Chondrocyte (in vitro differentiated cells): ENCODE measurements at regions not wholly inside any gene's neighbourhood (a gene's known extent, or its start where the extent isn't known, plus 50 kb on each side); places are given as distances from the start of the nearest gene placed in this dataset.
"Not testable (repeated sequence)": the region's sequence is repeated elsewhere in the genome, so short reads cannot be mapped to it uniquely, and the experiment has no call there.

Experiments
- DNase-seq: peaks from one replicate; pipeline ENCODE4 v3.0.0; 2021; ENCODE audit warnings: mixed read lengths, low spot score
- H3K27ac Mint-ChIP-seq: one replicate; pipeline ENCODE4 v1.8.0; 2021; ENCODE audit warnings: mild to moderate bottlenecking, moderate library complexity, mixed read lengths; ENCODE audit not compliant: unreplicated experiment
- H3K27me3 Mint-ChIP-seq: 2 replicates; pipeline ENCODE4 v1.8.0; 2021; ENCODE audit warnings: low read depth, mixed read lengths
- H3K36me3 Mint-ChIP-seq: 2 replicates; pipeline ENCODE4 v1.8.0; 2021; ENCODE audit warnings: low read depth, mixed read lengths
- H3K4me1 Mint-ChIP-seq: 2 replicates; pipeline ENCODE4 v1.8.0; 2021; ENCODE audit warnings: low read depth, mild to moderate bottlenecking, mixed read lengths
- H3K4me3 Mint-ChIP-seq: one replicate; pipeline ENCODE4 v1.8.0; 2021; ENCODE audit warnings: mild to moderate bottlenecking, moderate library complexity, mixed read lengths; ENCODE audit not compliant: unreplicated experiment
- H3K9me3 Mint-ChIP-seq: 2 replicates; pipeline ENCODE4 v1.8.0; 2021; ENCODE audit warnings: low read depth, mixed read lengths
- TF ChIP-seq, protein P1 (sequence below): fragments of 200-600 bp; sonication (generic); IDR thresholded peaks from 2 replicates; pipeline ENCODE4 v1.5.0; 2021; ENCODE audit warnings: antibody characterized with exemption, mild to moderate bottlenecking, moderate library complexity

DNA sequence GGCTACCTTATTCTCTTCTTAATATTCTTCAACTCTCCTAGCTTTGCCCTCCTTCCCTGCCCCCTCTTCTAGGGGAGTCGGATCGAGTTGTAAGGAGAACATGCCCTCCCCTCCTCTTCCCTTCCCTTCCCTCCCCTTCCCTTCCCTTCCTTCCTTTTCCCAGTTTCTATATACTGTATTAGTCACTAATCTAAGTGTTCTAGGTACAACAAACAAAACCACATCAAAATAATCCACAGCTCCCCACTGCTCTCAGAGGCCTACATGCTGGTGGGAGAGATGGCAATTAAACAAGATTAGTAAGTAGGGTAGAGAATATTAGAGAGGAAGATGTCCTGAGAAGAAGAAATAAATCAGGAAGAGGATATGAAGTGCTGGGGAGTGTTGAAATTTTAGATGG lies 119.9 kb upstream of the PZP start:
- Mint-ChIP-seq H3K4me3 (no peak overlapping the region), H3K27ac (no peak overlapping the region), H3K36me3 (no peaks in the 10 kb centered on the region), H3K9me3 (no peaks in the 10 kb centered on the region), H3K27me3 (no peaks in the 10 kb centered on the region), H3K4me1 (peaks cover 3% of the 10 kb centered on the region)
- no peak for DNase-seq
- TF ChIP-seq, protein P1, sequence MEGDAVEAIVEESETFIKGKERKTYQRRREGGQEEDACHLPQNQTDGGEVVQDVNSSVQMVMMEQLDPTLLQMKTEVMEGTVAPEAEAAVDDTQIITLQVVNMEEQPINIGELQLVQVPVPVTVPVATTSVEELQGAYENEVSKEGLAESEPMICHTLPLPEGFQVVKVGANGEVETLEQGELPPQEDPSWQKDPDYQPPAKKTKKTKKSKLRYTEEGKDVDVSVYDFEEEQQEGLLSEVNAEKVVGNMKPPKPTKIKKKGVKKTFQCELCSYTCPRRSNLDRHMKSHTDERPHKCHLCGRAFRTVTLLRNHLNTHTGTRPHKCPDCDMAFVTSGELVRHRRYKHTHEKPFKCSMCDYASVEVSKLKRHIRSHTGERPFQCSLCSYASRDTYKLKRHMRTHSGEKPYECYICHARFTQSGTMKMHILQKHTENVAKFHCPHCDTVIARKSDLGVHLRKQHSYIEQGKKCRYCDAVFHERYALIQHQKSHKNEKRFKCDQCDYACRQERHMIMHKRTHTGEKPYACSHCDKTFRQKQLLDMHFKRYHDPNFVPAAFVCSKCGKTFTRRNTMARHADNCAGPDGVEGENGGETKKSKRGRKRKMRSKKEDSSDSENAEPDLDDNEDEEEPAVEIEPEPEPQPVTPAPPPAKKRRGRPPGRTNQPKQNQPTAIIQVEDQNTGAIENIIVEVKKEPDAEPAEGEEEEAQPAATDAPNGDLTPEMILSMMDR = no peak

DNA sequence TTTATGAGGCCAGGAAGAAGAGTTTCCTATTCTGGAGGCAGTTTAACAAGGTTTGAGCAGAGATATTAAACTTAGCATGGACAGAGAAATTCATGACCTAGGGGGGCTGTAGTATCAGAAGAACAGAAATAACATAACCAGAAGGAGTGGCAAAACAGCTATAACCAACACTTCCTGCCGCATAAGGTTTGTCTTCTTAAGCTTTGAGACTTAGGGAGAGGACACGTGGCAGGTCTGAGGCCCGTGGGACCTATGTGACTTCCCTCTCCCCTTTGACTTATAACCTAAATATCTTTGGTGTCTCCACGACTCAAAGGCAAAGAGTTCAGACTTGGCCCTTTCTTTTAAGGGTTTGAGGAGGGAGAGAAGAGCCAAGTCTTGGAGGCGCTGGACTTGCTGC lies 119.1 kb upstream of the PZP start:
- DNase-seq = no peak
- no peaks in the 10 kb centered on the region for H3K27me3 Mint-ChIP-seq
- H3K4me3 Mint-ChIP-seq = no peak overlapping the region
- H3K27ac Mint-ChIP-seq = no peak overlapping the region
- peaks cover 3% of the 10 kb centered on the region for H3K4me1 Mint-ChIP-seq
- TF ChIP-seq, protein P1 = no peak
- H3K9me3 Mint-ChIP-seq = no peaks in the 10 kb centered on the region
- H3K36me3 Mint-ChIP-seq = no peaks in the 10 kb centered on the region

DNA sequence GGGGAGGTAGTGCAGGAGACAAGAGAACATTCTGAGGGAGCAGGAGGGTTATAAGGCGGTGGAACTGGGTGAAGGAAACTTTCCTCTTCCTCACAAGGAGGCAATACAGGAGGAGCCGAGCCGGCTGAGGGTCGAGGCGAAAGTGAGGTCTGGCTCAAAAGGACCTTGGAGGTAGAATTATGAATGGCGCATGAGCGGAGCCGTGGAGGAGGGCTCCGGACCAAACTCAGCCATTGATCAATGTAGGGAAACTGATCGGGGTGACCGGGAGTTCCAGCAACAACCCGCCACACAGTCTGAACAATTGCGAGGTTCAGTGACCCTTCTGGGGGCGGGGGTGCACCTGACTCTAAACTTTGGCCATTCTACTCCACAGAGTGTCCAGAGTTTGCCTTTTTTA lies 118.7 kb upstream of the PZP start:
- not testable (repeated sequence) for H3K27me3 Mint-ChIP-seq, H3K27ac Mint-ChIP-seq, H3K4me3 Mint-ChIP-seq, H3K9me3 Mint-ChIP-seq, H3K36me3 Mint-ChIP-seq, DNase-seq, H3K4me1 Mint-ChIP-seq

DNA sequence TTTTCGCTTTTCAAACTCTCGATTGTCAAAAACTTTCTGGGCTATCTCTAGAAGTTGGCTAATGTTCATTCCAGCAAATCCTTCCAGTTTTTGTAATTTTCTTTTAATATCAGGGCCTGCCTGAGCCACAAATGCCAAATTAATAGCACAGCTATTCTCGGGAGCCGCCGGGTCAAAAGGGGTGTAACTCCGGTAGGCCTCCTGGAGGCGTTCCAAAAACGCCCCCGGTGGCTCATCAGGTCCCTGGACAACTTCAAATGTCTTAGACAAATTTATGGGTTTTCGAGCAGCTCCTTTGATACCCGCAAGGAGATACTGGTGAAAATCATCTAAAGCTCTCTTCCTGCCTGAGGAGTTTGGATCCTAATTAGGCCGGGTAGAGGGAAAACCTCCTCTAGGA lies 117.9 kb upstream of the PZP start:
- H3K4me1 Mint-ChIP-seq = no peaks in the 10 kb centered on the region
- DNase-seq = no peak
- no peaks in the 10 kb centered on the region for H3K36me3 Mint-ChIP-seq
- no peak overlapping the region for H3K27ac Mint-ChIP-seq
- H3K9me3 Mint-ChIP-seq = no peaks in the 10 kb centered on the region
- TF ChIP-seq, protein P1 = no peak
- H3K27me3 Mint-ChIP-seq = no peaks in the 10 kb centered on the region
- no peak overlapping the region for H3K4me3 Mint-ChIP-seq

DNA sequence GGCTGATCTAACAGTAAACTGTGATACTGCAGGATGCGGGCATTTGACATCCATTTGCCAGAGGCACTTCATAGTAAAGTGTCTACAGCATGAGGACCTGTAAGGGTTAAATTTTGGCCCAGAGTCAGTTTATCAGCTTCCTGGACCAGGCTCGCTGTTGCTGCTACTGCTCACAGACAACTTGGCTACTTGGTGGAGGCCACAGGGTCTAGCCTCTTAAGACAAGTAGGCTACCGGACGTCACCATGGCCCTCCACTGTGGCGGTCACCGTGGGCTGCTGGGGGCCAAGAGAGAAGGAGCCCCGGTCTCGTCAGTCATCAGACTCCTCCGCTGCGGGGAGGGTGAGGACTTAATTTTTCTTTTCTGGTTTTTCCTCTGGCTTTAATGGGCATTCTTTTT lies 117.3 kb upstream of the PZP start:
- H3K36me3 Mint-ChIP-seq = no peaks in the 10 kb centered on the region
- no peaks in the 10 kb centered on the region for H3K9me3 Mint-ChIP-seq
- no peak overlapping the region for H3K27ac Mint-ChIP-seq
- no peaks in the 10 kb centered on the region for H3K4me1 Mint-ChIP-seq
- no peaks in the 10 kb centered on the region for H3K27me3 Mint-ChIP-seq
- no peak for DNase-seq
- no peak overlapping the region for H3K4me3 Mint-ChIP-seq
- TF ChIP-seq, protein P1 = no peak

DNA sequence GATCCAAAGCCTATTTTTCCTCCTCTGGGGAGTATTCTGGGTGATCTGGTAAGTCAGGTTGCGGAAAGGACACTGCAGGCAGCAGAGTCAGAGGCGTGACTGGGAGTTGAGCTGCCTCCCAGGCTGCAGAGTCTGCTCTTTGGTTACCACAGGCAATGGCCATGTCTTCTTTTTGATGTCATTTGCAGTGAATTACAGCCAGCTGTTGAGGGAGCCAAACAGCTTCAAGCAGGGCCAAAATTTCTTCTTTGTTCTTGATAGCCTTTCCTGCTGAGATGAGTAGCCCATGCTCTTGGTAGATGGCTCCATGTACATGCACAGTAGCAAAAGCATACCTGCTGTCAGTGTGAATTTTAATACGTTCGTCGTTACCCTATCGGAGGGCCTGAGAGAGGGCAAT lies 116.6 kb upstream of the PZP start:
- Mint-ChIP-seq H3K4me1 (no peaks in the 10 kb centered on the region), H3K9me3 (no peaks in the 10 kb centered on the region), H3K27me3 (peaks cover 2% of the 10 kb centered on the region), H3K36me3 (no peaks in the 10 kb centered on the region), H3K4me3 (no peak overlapping the region), H3K27ac (no peak overlapping the region)
- TF ChIP-seq, protein P1 = no peak
- DNase-seq = no peak
